KBM-7 (cell line): ENCODE measurements at regions not wholly inside any gene's neighbourhood (a gene's known extent, or its start where the extent isn't known, plus 50 kb on each side); places are given as distances from the start of the nearest gene placed in this dataset.

Experiments
- DNase-seq: peaks from one replicate; pipeline ENCODE4 v3.0.0-alpha.2; 2015
- in situ Hi-C: fragments of 300-500 bp; cut with MboI; formaldehyde crosslinking; loops from 2 replicates; pipeline ENCODE4 v1.14.3; 2020; ENCODE audit warnings: low sequenced_read_pairs, low pct_unique_long_range_greater_than_20kb, mixed read lengths

GRCh38 chr3:162196964-162197363 lies 700.4 kb downstream of the OTOL1 start:
- no peak for DNase-seq
- in situ Hi-C loops: no loop called here

GRCh38 chr3:162200836-162201235 lies 704.2 kb downstream of the OTOL1 start:
- in situ Hi-C loops: no loop called here
- DNase-seq: no peak

DNA sequence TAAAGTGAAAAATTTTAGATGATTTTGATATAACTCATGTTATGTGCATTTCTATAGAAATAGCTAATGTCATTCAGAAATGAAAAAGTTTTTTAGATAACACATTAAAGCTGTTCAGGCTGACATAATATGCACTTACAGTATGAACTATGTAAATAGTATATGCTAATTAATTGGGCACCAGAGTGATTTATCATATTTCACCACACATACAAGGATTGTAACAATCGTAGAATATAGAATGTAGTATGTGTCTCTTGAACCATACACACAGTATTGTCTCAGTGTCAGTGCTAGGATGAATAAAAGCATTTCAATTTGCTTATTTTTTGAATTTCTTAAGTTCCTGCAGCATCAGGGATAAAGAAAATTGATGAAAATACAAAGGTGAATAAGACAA lies 710.0 kb downstream of the OTOL1 start:
- DNase-seq: no peak
- in situ Hi-C loops: no loop called here

- DNase-seq: no peak
- in situ Hi-C loops: no loop called here
These were observed 714.9 kb downstream of the OTOL1 start for GRCh38 chr3:162211470-162211869.

DNA sequence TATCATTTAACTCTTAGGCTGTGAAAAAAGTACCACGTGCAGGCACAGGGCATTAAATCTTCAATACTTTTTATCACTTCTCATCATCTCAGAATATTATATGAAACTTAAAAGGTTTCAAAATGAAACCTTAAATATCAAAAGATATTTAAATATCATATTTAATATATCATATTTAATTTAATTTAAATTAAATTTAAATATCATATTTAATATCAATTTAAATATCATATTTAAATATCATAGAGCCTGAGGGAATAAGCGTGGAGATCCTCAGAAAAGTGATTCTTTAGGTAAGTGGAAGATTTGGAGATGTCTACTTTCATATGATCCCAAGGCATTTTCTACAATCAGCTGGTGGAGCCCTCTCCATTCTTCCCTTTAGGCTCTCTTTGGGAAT lies 716.6 kb downstream of the OTOL1 start:
- DNase-seq: no peak
- in situ Hi-C loops: no loop called here

- DNase-seq: no peak
- in situ Hi-C loops: no loop called here
These were observed 717.3 kb downstream of the OTOL1 start for GRCh38 chr3:162213956-162214355.

- in situ Hi-C loops: no loop called here
- no peak for DNase-seq
These were observed 721.0 kb downstream of the OTOL1 start for GRCh38 chr3:162217647-162218046.

- DNase-seq: no peak
- in situ Hi-C loops: no loop called here
These were observed 721.9 kb downstream of the OTOL1 start for GRCh38 chr3:162218479-162218878.

DNA sequence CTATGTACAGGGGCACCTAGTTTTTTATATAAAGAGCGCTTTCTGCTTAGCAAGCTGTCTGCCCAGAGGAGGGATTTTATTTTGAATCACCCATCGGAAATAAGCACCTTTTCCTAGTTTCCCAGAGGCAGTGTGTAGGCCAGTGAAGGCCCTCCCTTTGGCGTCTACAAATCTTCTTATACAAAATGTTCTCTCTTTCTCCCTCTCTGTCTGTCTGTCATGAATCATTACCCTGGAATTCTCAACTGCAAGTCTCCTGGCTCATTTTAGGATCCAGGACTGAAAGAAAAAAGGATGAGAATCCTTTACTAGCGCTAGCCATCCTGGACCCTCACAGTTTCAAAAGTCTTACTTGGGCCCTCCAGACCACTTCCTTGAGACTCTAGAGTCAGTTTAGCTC lies 728.1 kb downstream of the OTOL1 start:
- no peak for DNase-seq
- in situ Hi-C loops: no loop called here

DNA sequence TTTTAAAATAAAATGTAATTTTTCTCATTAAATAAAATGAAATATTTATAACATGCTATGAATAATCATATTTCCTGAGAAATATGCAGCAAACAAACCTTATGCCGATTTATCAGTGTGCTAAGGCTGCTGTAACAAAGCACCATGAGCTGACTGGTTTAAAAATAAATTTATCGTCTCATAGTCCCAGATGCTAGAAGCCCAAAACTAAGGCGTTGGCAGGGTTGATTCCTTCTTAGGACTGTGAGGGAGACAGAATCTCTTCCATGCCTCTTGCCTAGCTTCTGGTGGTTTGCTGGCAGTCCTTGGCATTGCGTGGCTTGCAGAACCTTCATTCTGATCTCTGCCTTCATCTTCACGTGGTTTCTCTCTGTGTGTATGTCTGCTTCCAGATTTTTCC lies 740.3 kb downstream of the OTOL1 start:
- DNase-seq: no peak
- in situ Hi-C loops: no loop called here

GRCh38 chr3:162250782-162251181 lies 754.2 kb downstream of the OTOL1 start:
- no peak for DNase-seq
- in situ Hi-C loops: no loop called here

DNA sequence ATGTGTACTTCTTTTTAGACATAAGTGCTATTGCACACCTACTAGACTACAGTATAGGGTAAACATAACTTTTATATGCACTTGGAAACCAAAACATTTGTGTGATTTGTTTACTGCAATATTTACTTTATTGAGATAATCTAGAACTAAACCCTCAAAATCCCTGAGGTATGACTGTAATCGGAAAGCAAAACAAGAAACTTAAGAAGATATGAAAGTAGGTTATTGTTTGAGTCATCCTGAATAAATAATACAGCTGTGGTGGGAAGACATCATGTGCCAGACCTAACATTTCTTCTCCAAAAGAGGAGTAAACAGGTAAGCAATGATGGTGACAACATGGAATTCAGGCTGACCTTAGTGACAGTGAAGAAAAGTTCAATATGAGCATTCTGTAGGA lies 765.5 kb downstream of the OTOL1 start:
- in situ Hi-C loops: no loop called here
- DNase-seq: no peak

GRCh38 chr3:162263596-162263995 lies 767.0 kb downstream of the OTOL1 start:
- no peak for DNase-seq
- in situ Hi-C loops: no loop called here

DNA sequence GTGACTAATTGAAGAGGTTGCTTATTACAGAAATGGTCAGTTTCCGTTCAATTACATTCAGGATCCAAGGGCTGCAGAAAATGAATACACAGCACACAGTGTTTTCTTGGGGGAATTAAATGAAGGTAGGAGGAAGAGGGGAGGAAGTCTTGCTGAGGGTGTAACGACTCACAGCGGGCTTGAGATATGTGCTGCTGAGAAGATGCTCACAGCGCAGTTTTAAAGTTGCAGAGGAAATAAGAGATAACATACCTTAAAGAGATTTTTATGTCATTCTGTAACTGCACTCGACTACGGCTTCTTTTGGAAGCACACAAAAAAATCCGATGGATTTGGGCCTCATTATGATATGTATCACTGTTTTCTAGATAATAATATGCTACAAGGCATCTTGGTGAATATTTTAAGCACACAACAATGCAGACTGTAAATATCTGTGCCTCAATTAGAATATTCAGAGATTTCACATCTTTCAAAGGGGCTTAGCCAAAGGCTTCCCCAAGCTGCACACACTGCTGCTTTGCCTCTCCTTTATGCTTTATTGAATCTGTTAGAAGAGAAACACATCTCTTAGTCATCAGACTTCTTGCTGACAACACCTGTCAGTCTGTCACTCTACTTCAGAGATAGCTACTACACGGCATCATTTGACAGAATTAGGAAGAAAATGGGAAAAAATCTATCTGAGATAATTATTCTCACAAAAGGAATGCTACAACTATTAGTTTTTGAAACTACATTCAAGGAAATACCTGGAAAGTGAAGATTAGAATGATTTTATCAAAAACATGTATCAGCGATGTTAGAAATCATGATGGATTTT lies 773.2 kb downstream of the OTOL1 start:
- in situ Hi-C loops: no loop called here
- DNase-seq: no peak

DNA sequence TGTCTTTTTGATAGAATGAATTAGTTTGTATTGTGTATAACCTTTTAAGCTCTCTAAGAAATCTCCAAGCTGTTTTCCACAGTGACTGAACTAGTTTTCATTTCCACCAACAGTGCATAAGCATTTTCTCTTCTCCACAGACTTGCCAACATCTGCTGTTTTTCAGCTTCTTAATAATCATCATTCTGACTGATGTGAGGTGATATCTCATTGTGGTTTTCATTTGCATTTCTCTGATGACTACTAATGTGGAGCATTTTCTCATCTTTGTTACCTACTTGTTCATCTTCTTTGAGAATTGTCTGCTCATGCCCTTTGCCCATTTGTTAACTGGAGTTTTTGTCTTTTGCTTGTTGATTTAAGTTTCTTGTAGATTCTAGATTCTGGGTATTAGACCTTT lies 777.5 kb downstream of the OTOL1 start:
- in situ Hi-C loops: no loop called here
- DNase-seq: no peak

DNA sequence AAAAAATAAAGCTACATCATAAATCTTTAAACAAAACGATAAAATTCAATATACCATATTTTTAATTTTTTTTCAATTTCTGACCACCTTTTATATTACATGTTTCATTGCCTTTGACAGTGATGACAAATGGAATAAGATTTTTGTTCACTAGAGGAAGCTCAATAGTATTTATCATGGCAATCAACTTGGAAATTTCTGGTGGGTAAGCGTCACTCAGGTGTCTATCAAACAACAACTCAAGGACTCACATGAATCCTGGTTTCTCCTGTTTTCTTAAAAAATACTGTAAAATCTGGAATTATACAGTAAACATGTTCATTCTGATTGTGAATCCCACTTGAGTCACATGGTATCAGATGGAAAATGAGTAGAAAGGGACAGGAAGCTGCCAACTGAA lies 782.2 kb downstream of the OTOL1 start:
- in situ Hi-C loops: no loop called here

GRCh38 chr3:162285259-162285658 lies 788.7 kb downstream of the OTOL1 start:
- in situ Hi-C loops: no loop called here
- DNase-seq: no peak

More for the DNA sequence above, 782.2 kb downstream of the OTOL1 start:
- no peak for DNase-seq

DNA sequence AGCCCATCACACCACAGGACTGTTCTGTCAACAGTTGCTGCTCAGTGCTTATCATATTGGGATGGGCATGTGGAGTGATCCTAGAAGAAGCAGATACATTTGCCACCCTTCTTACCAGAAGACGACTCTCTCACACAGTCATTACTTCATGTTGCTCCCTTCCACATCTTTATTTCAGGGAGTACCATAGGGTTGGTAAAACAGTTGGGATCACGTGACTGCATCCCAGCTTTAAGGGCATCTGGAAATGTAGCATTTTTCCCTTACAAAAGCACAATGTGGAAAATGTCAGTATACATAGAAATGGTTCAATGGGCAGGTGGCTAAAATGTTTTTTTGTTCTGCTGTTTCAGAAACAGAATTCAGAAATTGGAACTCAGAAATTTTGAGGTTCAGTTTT lies 791.0 kb downstream of the OTOL1 start:
- DNase-seq: no peak
- in situ Hi-C loops: no loop called here

GRCh38 chr3:162292409-162292808 lies 795.8 kb downstream of the OTOL1 start:
- DNase-seq: no peak
- in situ Hi-C loops: no loop called here

GRCh38 chr3:162295323-162295983 lies 798.8 kb downstream of the OTOL1 start:
- DNase-seq: no peak
- in situ Hi-C loops: no loop called here
